Trophoblast cell (in vitro differentiated cells and primary cell): ENCODE measurements at regions not wholly inside any gene's neighbourhood (a gene's known extent, or its start where the extent isn't known, plus 50 kb on each side); places are given as distances from the start of the nearest gene placed in this dataset.

Source experiments
- DNase-seq, 2 donors: peaks; one replicate each; pipeline ENCODE4 v3.0.0-alpha.2; 2016
- H2AFZ ChIP-seq: 2 replicates; pipeline ENCODE4 v1.6.1; 2013; ENCODE audit warnings: low read length, moderate library complexity, mild to moderate bottlenecking; ENCODE audit not compliant: insufficient read depth, poor library complexity
- H2AK5ac ChIP-seq: 2 replicates; pipeline ENCODE4 v1.6.1; 2013; ENCODE audit warnings: mild to moderate bottlenecking, low read length
- H2BK120ac ChIP-seq: 2 replicates; pipeline ENCODE4 v1.6.1; 2013; ENCODE audit warnings: low read length, mild to moderate bottlenecking, moderate library complexity; ENCODE audit not compliant: insufficient read depth, poor library complexity
- H2BK12ac ChIP-seq: 2 replicates; pipeline ENCODE4 v1.6.1; 2013; ENCODE audit warnings: mild to moderate bottlenecking, low read length, moderate library complexity
- H2BK5ac ChIP-seq: 2 replicates; pipeline ENCODE4 v1.6.1; 2013; ENCODE audit warnings: low read length, low read depth, moderate library complexity, mild to moderate bottlenecking; ENCODE audit not compliant: poor library complexity
- H3K14ac ChIP-seq: 2 replicates; pipeline ENCODE4 v1.6.1; 2013; ENCODE audit warnings: mild to moderate bottlenecking, low read length
- H3K18ac ChIP-seq: 2 replicates; pipeline ENCODE4 v1.6.1; 2013; ENCODE audit warnings: mild to moderate bottlenecking, low read length
- H3K23ac ChIP-seq: 2 replicates; pipeline ENCODE4 v1.6.1; 2013; ENCODE audit warnings: low read length
- H3K27ac ChIP-seq: 2 replicates; pipeline ENCODE4 v1.5.1; 2013; ENCODE audit warnings: low read depth, mild to moderate bottlenecking, inconsistent platforms, low read length, moderate library complexity
- H3K27me3 ChIP-seq: 2 replicates; pipeline ENCODE4 v1.6.1; 2013; ENCODE audit warnings: inconsistent platforms, mild to moderate bottlenecking, low read length, moderate library complexity; ENCODE audit not compliant: insufficient read depth
- H3K36me3 ChIP-seq, 2 experiments: 1 replicate in 1 of 2; 2 replicates in 1 of 2; pipeline ENCODE4 v1.6.1; 2013; ENCODE audit warnings: low read length in 2 of 2, mild to moderate bottlenecking in 2 of 2, moderate library complexity in 1 of 2; ENCODE audit not compliant: insufficient read depth in 2 of 2, control insufficient read depth in 1 of 2
- H3K4ac ChIP-seq: 2 replicates; pipeline ENCODE4 v1.6.1; 2013; ENCODE audit warnings: low read depth, mild to moderate bottlenecking, low read length, moderate library complexity
- H3K4me1 ChIP-seq, 2 experiments: 1 replicate in 1 of 2; 2 replicates in 1 of 2; pipeline ENCODE4 v1.6.1; 2013; ENCODE audit warnings: low read length in 2 of 2, mild to moderate bottlenecking in 2 of 2, moderate library complexity in 1 of 2; ENCODE audit not compliant: insufficient read depth in 2 of 2, control insufficient read depth in 1 of 2
- H3K4me2 ChIP-seq: 2 replicates; pipeline ENCODE4 v1.6.1; 2013; ENCODE audit warnings: inconsistent platforms, mild to moderate bottlenecking, low read length, moderate library complexity
- H3K4me3 ChIP-seq: 2 replicates; pipeline ENCODE4 v1.5.1; 2013; ENCODE audit warnings: mild to moderate bottlenecking, low read depth, low read length, inconsistent platforms
- H3K79me1 ChIP-seq: one replicate; pipeline ENCODE4 v1.6.1; 2013; ENCODE audit warnings: low read length
- H3K79me2 ChIP-seq: 2 replicates; pipeline ENCODE4 v1.6.1; 2013; ENCODE audit warnings: low read length, mild to moderate bottlenecking; ENCODE audit not compliant: control insufficient read depth, insufficient read depth, poor library complexity
- H3K9ac ChIP-seq: 2 replicates; pipeline ENCODE4 v1.6.1; 2013; ENCODE audit warnings: mild to moderate bottlenecking, low read length
- H3K9me3 ChIP-seq: 2 replicates; pipeline ENCODE4 v1.6.1; 2013; ENCODE audit warnings: low read depth, mild to moderate bottlenecking, control low read depth, inconsistent platforms, low read length; ENCODE audit not compliant: insufficient read depth
- H4K12ac ChIP-seq: 2 replicates; pipeline ENCODE4 v1.6.1; 2013; ENCODE audit warnings: low read depth, mild to moderate bottlenecking, low read length, moderate library complexity
- H4K8ac ChIP-seq: 2 replicates; pipeline ENCODE4 v1.6.1; 2013; ENCODE audit warnings: low read depth, mild to moderate bottlenecking, low read length, moderate library complexity
- H4K91ac ChIP-seq: one replicate; pipeline ENCODE4 v1.6.1; 2013; ENCODE audit warnings: low read depth, mild to moderate bottlenecking, low read length, moderate library complexity
- WGBS: extraction: QIAGEN DNeasy Blood & Tissue Kit; methylation state at CpG from one replicate; pipeline ENCODE4 v1.1.7; 2013; ENCODE audit warnings: missing lambda C conversion rate; ENCODE audit not compliant: insufficient read length, insufficient coverage; ENCODE audit errors: extremely low coverage; 5-methylcytosine and 5-hydroxymethylcytosine counted together

DNA sequence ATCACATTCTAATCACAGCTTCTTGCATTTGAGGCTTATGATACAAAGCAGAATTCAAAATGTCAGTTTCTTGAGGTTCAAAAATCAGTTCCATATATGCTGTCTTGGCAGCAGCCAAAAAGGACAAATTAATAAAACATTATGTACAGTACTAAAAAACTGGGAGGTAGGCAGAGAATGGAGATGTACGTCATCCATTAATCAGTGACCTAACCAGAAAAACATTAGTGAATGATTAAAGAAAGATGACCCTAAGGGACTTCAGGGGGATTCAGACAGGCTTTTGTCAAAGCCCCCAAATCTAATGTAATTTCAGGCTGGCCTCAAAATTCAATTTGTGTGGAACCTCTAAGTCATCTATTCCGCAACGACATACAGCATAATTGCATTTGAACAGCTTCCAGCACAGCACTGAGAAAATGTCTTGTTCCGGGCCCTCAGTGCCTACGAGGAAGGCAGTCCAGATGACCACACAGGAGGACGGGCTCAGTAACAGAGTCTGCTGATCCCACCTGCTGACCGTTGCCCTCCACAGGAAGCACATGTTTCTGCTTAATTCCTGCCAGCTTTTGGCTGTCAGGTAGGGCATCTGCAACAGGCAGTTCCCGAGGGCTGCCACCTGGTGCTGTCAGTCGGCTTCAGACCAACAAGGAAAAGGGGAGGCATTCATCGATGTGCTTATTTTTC, 83.8 kb upstream of the HHIP start:
- no peak overlapping the region for H2AK5ac ChIP-seq
- no peak overlapping the region for H4K12ac ChIP-seq
- H3K79me2 ChIP-seq: no peaks in the 10 kb centered on the region
- H3K9me3 ChIP-seq: no peaks in the 10 kb centered on the region
- DNase-seq: no peak
- WGBS: no CpG with 5 or more reads among the region's 10 CpGs
- H3K14ac ChIP-seq: no peak overlapping the region
- H3K4ac ChIP-seq: no peak overlapping the region
- no peak overlapping the region for H2BK12ac ChIP-seq
- no peak overlapping the region for H4K8ac ChIP-seq
- H3K23ac ChIP-seq: no peak overlapping the region
- no peaks in the 10 kb centered on the region for H3K4me1 ChIP-seq
- H3K36me3 ChIP-seq: no peaks in the 10 kb centered on the region
- no peak overlapping the region for H2AFZ ChIP-seq
- no peaks in the 10 kb centered on the region for H3K27me3 ChIP-seq
- H2BK5ac ChIP-seq: no peak overlapping the region
- H4K91ac ChIP-seq: no peak overlapping the region
- H3K27ac ChIP-seq: no peak overlapping the region
- no peak overlapping the region for H3K4me2 ChIP-seq
- no peaks in the 10 kb centered on the region for H3K79me1 ChIP-seq
- no peak overlapping the region for H3K18ac ChIP-seq
- H2BK120ac ChIP-seq: no peak overlapping the region
- H3K9ac ChIP-seq: no peak overlapping the region
- no peak overlapping the region for H3K4me3 ChIP-seq

DNA sequence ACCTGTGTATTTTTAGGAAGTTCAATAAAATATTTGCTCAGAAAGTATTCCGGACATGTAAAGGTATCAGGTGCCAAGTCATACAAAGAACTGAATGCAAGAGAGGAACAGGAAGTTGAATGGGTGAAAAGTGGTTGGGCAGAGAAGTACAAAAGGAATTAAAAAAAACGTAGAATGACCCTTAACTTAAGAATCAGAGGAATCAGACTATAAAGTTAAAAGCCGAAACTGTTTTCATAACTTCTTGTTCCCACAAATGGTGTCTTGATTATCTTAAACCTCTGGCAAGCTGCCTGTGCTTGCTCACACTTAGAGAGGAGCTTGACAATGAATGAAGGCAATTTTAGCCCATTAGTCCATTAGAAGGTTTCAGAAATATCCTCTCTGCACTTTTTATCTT, 81.6 kb upstream of the HHIP start:
- Histone ChIP-seq H4K8ac (no peak overlapping the region), H3K4me2 (no peak overlapping the region), H2BK120ac (no peak overlapping the region), H3K4me3 (no peak overlapping the region), H3K79me2 (no peaks in the 10 kb centered on the region), H3K79me1 (no peaks in the 10 kb centered on the region), H4K12ac (no peak overlapping the region), H2AFZ (no peak overlapping the region), H4K91ac (no peak overlapping the region), H3K4ac (no peak overlapping the region), H3K4me1 (no peaks in the 10 kb centered on the region), H3K9ac (no peak overlapping the region), H2AK5ac (no peak overlapping the region), H3K14ac (no peak overlapping the region), H3K27me3 (no peaks in the 10 kb centered on the region), H2BK5ac (no peak overlapping the region), H3K36me3 (no peaks in the 10 kb centered on the region), H3K23ac (no peak overlapping the region), H3K18ac (no peak overlapping the region), H2BK12ac (no peak overlapping the region), H3K27ac (no peak overlapping the region), H3K9me3 (no peaks in the 10 kb centered on the region)
- DNase-seq: no peak
- no CpG with 5 or more reads among the region's 3 CpGs for WGBS

DNA sequence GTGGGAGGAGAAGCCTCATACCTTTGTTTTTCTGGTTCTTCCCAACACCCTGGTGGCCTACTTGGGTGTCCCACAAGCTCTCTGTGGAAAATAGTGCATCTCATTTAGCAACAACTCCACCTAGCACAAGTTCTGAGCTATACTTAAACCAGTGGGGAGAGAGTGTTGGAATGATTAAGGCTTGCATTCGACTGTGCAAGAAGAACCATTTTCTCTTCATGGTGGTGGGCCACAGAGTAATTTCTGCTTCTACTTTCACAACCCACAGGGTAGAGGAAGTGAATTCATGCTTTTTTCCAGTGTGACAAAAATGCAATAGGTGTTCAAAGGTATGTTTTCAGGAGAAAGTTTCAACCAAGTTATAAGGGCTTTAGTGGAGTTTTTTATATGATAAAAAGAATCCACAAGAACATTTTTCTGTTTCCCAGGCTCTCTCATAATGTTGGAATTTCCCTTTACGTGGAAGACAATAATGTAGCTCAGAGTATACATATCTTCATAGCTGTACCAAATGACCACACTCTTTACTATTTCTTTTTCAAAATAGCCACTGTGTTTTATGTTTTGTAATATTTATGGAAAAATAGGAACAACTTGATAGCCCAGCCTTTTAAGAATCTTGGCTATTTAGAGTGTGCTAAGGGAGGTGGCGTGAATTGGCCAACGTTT, 80.3 kb upstream of the HHIP start:
- no peak overlapping the region for H4K12ac ChIP-seq
- no peaks in the 10 kb centered on the region for H3K9me3 ChIP-seq
- no peak overlapping the region for H3K4ac ChIP-seq
- H3K79me1 ChIP-seq: no peaks in the 10 kb centered on the region
- no peaks in the 10 kb centered on the region for H3K79me2 ChIP-seq
- no peaks in the 10 kb centered on the region for H3K4me1 ChIP-seq
- no peak overlapping the region for H3K27ac ChIP-seq
- H3K27me3 ChIP-seq: no peaks in the 10 kb centered on the region
- no peak overlapping the region for H2AK5ac ChIP-seq
- H2BK5ac ChIP-seq: no peak overlapping the region
- H4K91ac ChIP-seq: no peak overlapping the region
- no peak overlapping the region for H2BK120ac ChIP-seq
- no peak overlapping the region for H3K14ac ChIP-seq
- peak; percentile 5 to 75 for DNase-seq
- H3K36me3 ChIP-seq: no peaks in the 10 kb centered on the region
- H3K4me2 ChIP-seq: no peak overlapping the region
- H3K9ac ChIP-seq: no peak overlapping the region
- H3K4me3 ChIP-seq: no peak overlapping the region
- no peak overlapping the region for H3K23ac ChIP-seq
- H2BK12ac ChIP-seq: no peak overlapping the region
- H4K8ac ChIP-seq: no peak overlapping the region
- no CpG with 5 or more reads among the region's 4 CpGs for WGBS
- no peak overlapping the region for H2AFZ ChIP-seq
- no peak overlapping the region for H3K18ac ChIP-seq

DNA sequence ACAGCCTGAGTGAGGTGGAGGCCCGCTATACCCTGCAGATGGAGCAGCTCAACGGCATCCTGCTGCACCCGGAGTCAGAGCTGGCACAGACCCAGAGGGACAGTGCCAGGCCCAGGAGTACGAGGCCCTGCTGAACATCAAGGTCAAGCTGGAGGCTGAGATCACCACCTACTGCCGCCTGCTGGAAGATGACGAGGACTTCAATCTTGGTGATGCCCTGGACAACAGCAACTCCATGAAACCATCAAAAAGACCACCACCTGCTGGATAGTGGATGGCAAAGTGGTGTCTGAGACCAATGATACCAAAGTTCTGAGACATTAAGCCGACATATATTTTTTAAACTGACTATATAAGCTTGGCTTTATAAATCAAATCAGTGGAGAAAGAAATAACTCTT, 73.3 kb upstream of the HHIP start:
- no peak overlapping the region for H4K8ac ChIP-seq
- H4K12ac ChIP-seq: no peak overlapping the region
- peak in 1 of 2 donors; percentile 18 for DNase-seq
- no peaks in the 10 kb centered on the region for H3K79me2 ChIP-seq
- H3K18ac ChIP-seq: no peak overlapping the region
- no peaks in the 10 kb centered on the region for H3K27me3 ChIP-seq
- H2BK120ac ChIP-seq: no peak overlapping the region
- H2BK12ac ChIP-seq: no peak overlapping the region
- H3K79me1 ChIP-seq: no peaks in the 10 kb centered on the region
- H3K4me2 ChIP-seq: no peak overlapping the region
- H3K14ac ChIP-seq: no peak overlapping the region
- H3K4me3 ChIP-seq: no peak overlapping the region
- H2BK5ac ChIP-seq: no peak overlapping the region
- no peak overlapping the region for H2AK5ac ChIP-seq
- H3K23ac ChIP-seq: no peak overlapping the region
- H3K9me3 ChIP-seq: no peaks in the 10 kb centered on the region
- H3K9ac ChIP-seq: no peak overlapping the region
- WGBS: no CpG with 5 or more reads among the region's 7 CpGs
- no peaks in the 10 kb centered on the region for H3K36me3 ChIP-seq
- H4K91ac ChIP-seq: no peak overlapping the region
- H2AFZ ChIP-seq: no peak overlapping the region
- no peak overlapping the region for H3K4ac ChIP-seq
- H3K27ac ChIP-seq: no peak overlapping the region
- H3K4me1 ChIP-seq: no peaks in the 10 kb centered on the region
